CD14-positive monocyte (primary cell): ENCODE measurements at regions not wholly inside any gene's neighbourhood (a gene's known extent, or its start where the extent isn't known, plus 50 kb on each side); places are given as distances from the start of the nearest gene placed in this dataset.

Experiments
- DNase-seq, 3 donors: peaks; one replicate each; pipeline ENCODE4 v3.0.0-alpha.2; 2011 to 2022
- H2AFZ ChIP-seq: 2 replicates; pipeline ENCODE4 v1.6.0; 2012; ENCODE audit warnings: mild to moderate bottlenecking, low read depth, low read length, inconsistent platforms; ENCODE audit not compliant: insufficient read depth, poor library complexity, severe bottlenecking
- H3K27ac ChIP-seq, 2 donors: 1 replicate in 1 of 2; 2 replicates in 1 of 2; pipeline ENCODE4 v1.5.1; 2012 to 2013; ENCODE audit warnings: low read length in 2 of 2, control low read depth in 1 of 2, inconsistent platforms in 1 of 2, low read depth in 1 of 2, mild to moderate bottlenecking in 1 of 2
- H3K27me3 ChIP-seq, 2 donors: one replicate each; pipeline versions ENCODE4 v1.6.0 to v1.6.1; 2011 to 2013; ENCODE audit warnings: low read length in 2 of 2; ENCODE audit not compliant: control insufficient read depth in 2 of 2, insufficient read depth in 2 of 2
- H3K36me3 ChIP-seq, 2 donors: replicated peaks in 1 of 2; 1 replicate in 1 of 2; 2 replicates in 1 of 2; pipeline versions ENCODE4 v1.5.1 to v1.6.1; 2012 to 2013; ENCODE audit warnings: low read length in 2 of 2, control low read depth in 1 of 2, inconsistent platforms in 1 of 2, mild to moderate bottlenecking in 1 of 2; ENCODE audit not compliant: insufficient read depth in 2 of 2, control insufficient read depth in 1 of 2
- H3K4me1 ChIP-seq, 2 donors: 1 replicate in 1 of 2; 2 replicates in 1 of 2; pipeline versions ENCODE4 v1.5.1 to v1.6.1; 2012 to 2013; ENCODE audit warnings: low read length in 2 of 2, control low read depth in 1 of 2, inconsistent platforms in 1 of 2, mild to moderate bottlenecking in 1 of 2, moderate library complexity in 1 of 2; ENCODE audit not compliant: insufficient read depth in 2 of 2, control insufficient read depth in 1 of 2
- H3K4me2 ChIP-seq: replicated peaks from 2 replicates; pipeline ENCODE3; 2012; ENCODE audit warnings: low read length, moderate library complexity, mild to moderate bottlenecking; ENCODE audit not compliant: poor library complexity, severe bottlenecking; ENCODE audit errors: extremely low read depth
- H3K4me3 ChIP-seq, 3 experiments: fragments of 200-600 bp in 1 of 3; sonication (generic) in 1 of 3; replicated peaks in 1 of 3; 1 replicate in 2 of 3; 2 replicates in 1 of 3; pipeline ENCODE4 v1.5.1; 2011 to 2013; ENCODE audit warnings: low read length in 3 of 3, mild to moderate bottlenecking in 3 of 3, control low read depth in 2 of 3, low read depth in 2 of 3, inconsistent platforms in 1 of 3, moderate library complexity in 1 of 3
- H3K79me2 ChIP-seq: 2 replicates; pipeline ENCODE4 v1.6.0; 2012; ENCODE audit warnings: mild to moderate bottlenecking, control low read depth, inconsistent platforms, low read length, moderate library complexity; ENCODE audit not compliant: insufficient read depth
- H3K9ac ChIP-seq: 2 replicates; pipeline ENCODE4 v1.6.0; 2017; ENCODE audit warnings: low read length, mild to moderate bottlenecking; ENCODE audit not compliant: insufficient read depth, poor library complexity, severe bottlenecking
- H3K9me3 ChIP-seq, 2 donors: replicated peaks in 1 of 2; 1 replicate in 1 of 2; 2 replicates in 1 of 2; pipeline versions ENCODE4 v1.5.1 to v1.6.1; 2012 to 2013; ENCODE audit warnings: low read length in 2 of 2, control low read depth in 1 of 2; ENCODE audit not compliant: control insufficient read depth in 1 of 2, insufficient read depth in 1 of 2
- H4K20me1 ChIP-seq: 2 replicates; pipeline ENCODE4 v1.6.0; 2012; ENCODE audit warnings: mild to moderate bottlenecking, low read length, control low read depth, moderate library complexity; ENCODE audit not compliant: insufficient read depth
- H3K27ac Mint-ChIP-seq, 7 donors: one replicate each; pipeline ENCODE4 v1.8.0; 2020; ENCODE audit warnings: mild to moderate bottlenecking in 7 of 7, mixed read lengths in 7 of 7, moderate library complexity in 6 of 7, inconsistent platforms in 2 of 7
- H3K27me3 Mint-ChIP-seq, 3 donors: one replicate each; pipeline ENCODE4 v1.8.0; 2021 to 2022; ENCODE audit warnings: low read depth in 3 of 3, mild to moderate bottlenecking in 3 of 3, mixed read lengths in 3 of 3, moderate library complexity in 3 of 3, inconsistent platforms in 1 of 3
- H3K36me3 Mint-ChIP-seq, 2 donors: one replicate each; pipeline ENCODE4 v1.8.0; 2020; ENCODE audit warnings: mixed read lengths in 2 of 2, inconsistent platforms in 1 of 2, mild to moderate bottlenecking in 1 of 2
- H3K4me1 Mint-ChIP-seq: one replicate; pipeline ENCODE4 v1.8.0; 2020; ENCODE audit warnings: mild to moderate bottlenecking, mixed read lengths
- H3K4me3 Mint-ChIP-seq, 2 donors: one replicate each; pipeline ENCODE4 v1.8.0; 2020; ENCODE audit warnings: mild to moderate bottlenecking in 2 of 2, mixed read lengths in 2 of 2, moderate library complexity in 1 of 2
- H3K9me3 Mint-ChIP-seq, 7 donors: one replicate each; pipeline ENCODE4 v1.8.0; 2020 to 2022; ENCODE audit warnings: mixed read lengths in 7 of 7, mild to moderate bottlenecking in 6 of 7, moderate library complexity in 6 of 7, inconsistent platforms in 2 of 7
- CTCF ChIP-seq: fragments of 200-600 bp; IDR thresholded peaks from one replicate; pipeline ENCODE4 v1.8.0; 2022; ENCODE audit warnings: antibody characterized with exemption, mild to moderate bottlenecking
- WGBS: methylation state at CpG from one replicate; pipeline ENCODE4 v1.1.5; 2013; ENCODE audit warnings: missing lambda C conversion rate; ENCODE audit not compliant: insufficient coverage; 5-methylcytosine and 5-hydroxymethylcytosine counted together
- intact Hi-C, 2 donors: fragments of 100-400 bp; cut with micrococcal nuclease; formaldehyde crosslinking; loops; one replicate each; pipeline versions ENCODE4 v1.15.0 to v1.15.1; 2023

DNA sequence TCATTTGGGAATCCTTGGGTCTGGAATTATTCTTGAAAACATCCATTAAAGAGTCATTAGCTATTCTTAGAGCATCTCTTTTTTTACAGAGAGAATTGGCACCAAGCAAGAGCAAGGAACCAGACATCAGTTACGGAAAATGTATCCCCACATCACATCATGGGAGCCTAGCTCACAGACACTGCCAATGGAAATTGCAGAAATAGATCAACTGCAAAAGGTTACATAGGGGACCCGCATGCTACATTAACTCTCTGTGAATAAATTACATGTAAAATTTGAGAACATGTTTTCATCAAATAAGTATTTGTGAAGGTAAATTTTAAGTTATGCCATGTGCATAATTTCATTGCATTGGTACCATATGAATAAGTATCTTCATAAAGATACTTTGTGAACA, 224.8 kb downstream of the ZNF248 start:
- Mint-ChIP-seq H3K27me3 (no peaks in the 10 kb centered on the region), H3K4me3 (no peak overlapping the region), H3K4me1 (no peaks in the 10 kb centered on the region), H3K27ac (no peak overlapping the region), H3K9me3 (peaks cover 23 to 43% (median 34%) of the 10 kb centered on the region in 7 donors), H3K36me3 (no peaks in the 10 kb centered on the region)
- no peaks in the 10 kb centered on the region for H4K20me1 ChIP-seq
- no CpG with 5 or more reads among the region's 2 CpGs for WGBS
- no peaks in the 10 kb centered on the region for H3K4me1 ChIP-seq
- no peak overlapping the region for H3K4me2 ChIP-seq
- peaks cover 35 to 42% of the 10 kb centered on the region in 2 donors for H3K9me3 ChIP-seq
- no peak overlapping the region for H3K4me3 ChIP-seq
- H3K27ac ChIP-seq = no peak overlapping the region
- H3K27me3 ChIP-seq = no peaks in the 10 kb centered on the region
- no peaks in the 10 kb centered on the region for H3K36me3 ChIP-seq
- no peak for TF ChIP-seq CTCF
- H2AFZ ChIP-seq = no peak overlapping the region
- no peak overlapping the region for H3K9ac ChIP-seq
- no peak for DNase-seq
- no peaks in the 10 kb centered on the region for H3K79me2 ChIP-seq
- intact Hi-C loops = no loop called here

DNA sequence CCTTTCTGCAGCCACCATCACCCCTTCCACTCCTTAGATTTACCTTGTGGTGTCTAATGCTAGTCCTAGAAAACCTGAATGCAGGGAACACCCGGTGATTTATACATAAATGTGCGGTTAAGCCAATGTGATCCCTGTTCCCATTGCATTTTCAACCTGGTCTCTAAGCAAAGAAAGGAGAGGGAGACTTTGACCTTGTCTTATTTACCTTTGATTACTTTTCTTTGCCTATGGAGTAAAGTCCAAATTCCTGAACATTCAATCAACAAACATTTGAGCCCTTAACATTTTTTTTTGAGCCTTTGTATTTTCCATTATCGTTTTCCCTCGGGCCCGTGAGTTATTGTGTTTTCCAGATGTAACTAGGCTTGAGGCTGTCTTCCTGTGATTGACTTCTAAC, 233.9 kb downstream of the ZNF248 start:
- DNase-seq = no peak
- Mint-ChIP-seq H3K4me3 (no peak overlapping the region), H3K27me3 (no peaks in the 10 kb centered on the region), H3K9me3 (peaks cover 23 to 34% (median 29%) of the 10 kb centered on the region in 7 donors), H3K4me1 (no peaks in the 10 kb centered on the region), H3K36me3 (no peaks in the 10 kb centered on the region), H3K27ac (no peak overlapping the region)
- intact Hi-C loops = no loop called here
- no peak overlapping the region for H3K4me2 ChIP-seq
- H2AFZ ChIP-seq = no peak overlapping the region
- H3K27ac ChIP-seq = no peak overlapping the region
- no peaks in the 10 kb centered on the region for H3K4me1 ChIP-seq
- no peaks in the 10 kb centered on the region for H3K36me3 ChIP-seq
- WGBS = no CpG with 5 or more reads among the region's 5 CpGs
- H3K27me3 ChIP-seq = no peaks in the 10 kb centered on the region
- H4K20me1 ChIP-seq = no peaks in the 10 kb centered on the region
- TF ChIP-seq CTCF = no peak
- no peak overlapping the region for H3K9ac ChIP-seq
- H3K9me3 ChIP-seq = peaks cover 26 to 47% of the 10 kb centered on the region in 2 donors
- H3K4me3 ChIP-seq = no peak overlapping the region
- no peaks in the 10 kb centered on the region for H3K79me2 ChIP-seq
